ENCODE measurements at regions not wholly inside any gene's neighbourhood (a gene's known extent, or its start where the extent isn't known, plus 50 kb on each side); places are given as distances from the start of the nearest gene placed in this dataset.

DNA sequence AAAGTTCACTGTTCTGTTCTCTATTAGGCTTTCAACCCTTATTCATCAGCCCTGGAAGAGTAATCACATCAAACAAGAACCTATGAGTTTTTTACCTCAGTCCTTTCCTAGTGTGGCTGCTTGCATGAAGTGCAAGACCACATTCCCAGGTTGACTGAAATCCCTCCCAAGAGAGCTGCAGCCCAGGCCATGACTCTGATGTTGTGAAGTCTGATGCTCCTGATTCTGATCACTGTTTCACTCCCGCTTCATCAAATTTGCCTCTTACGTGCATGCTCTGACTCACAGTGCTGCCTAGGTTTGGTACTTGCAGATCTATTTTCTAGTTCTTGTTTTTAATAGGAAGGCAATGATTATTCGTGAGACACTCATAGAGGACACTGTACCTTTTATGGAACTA is 58.2 kb upstream of the DSEL start:
- no TSS peak for BruUV-seq (replicated peaks)
- H3K36me3 ChIP-seq (ENCODE audit: control insufficient read depth, insufficient read depth, low read length), result no peaks in the 10 kb centered on the region
- CTCF ChIA-PET, result no interaction called here
- POLR2A ChIA-PET, result no interaction called here
- H3K27ac ChIP-seq (ENCODE audit: low read length), result no peak overlapping the region
- DNase-seq (ENCODE audit: low read depth, low spot score) (no peak), ATAC-seq (no peak)
- TF ChIP-seq POLR2AphosphoS5 (IDR thresholded peaks at IDR 0.05; ENCODE audit: low read depth, low read length) (no peak), TCF7L2 (IDR thresholded peaks at IDR 0.05; ENCODE audit: low read depth, low read length) (no peak), SIN3A (IDR thresholded peaks at IDR 0.05; ENCODE audit: borderline replicate concordance, insufficient read depth, low read depth, low read length) (no peak)
- H3K4me1 ChIP-seq (ENCODE audit: control insufficient read depth, insufficient read depth, low read length), result no peaks in the 10 kb centered on the region
- intact Hi-C loops (cut with micrococcal nuclease; ENCODE audit: unreplicated experiment), result no loop called here
- no peaks in the 10 kb centered on the region for H3K9me3 ChIP-seq (ENCODE audit: control insufficient read depth, insufficient read depth, low read depth, low read length)
- in situ Hi-C loops (cut with HindIII; ENCODE audit: low pct_unique_long_range_greater_than_20kb, low sequenced_read_pairs), result no loop called here
- no peaks in the 10 kb centered on the region for H3K27me3 ChIP-seq (ENCODE audit: control insufficient read depth, insufficient read depth, low read length)
- H3K4me3 ChIP-seq (ENCODE audit: low read depth in 2 of 2, low read length in 2 of 2), result no peak overlapping the region

- ChIA-PET CTCF (no interaction called here), POLR2A (no interaction called here)
- in situ Hi-C loops (cut with HindIII; ENCODE audit: low pct_unique_long_range_greater_than_20kb, low sequenced_read_pairs), result no loop called here
- Histone ChIP-seq H3K4me1 (ENCODE audit: control insufficient read depth, insufficient read depth, low read length) (no peaks in the 10 kb centered on the region), H3K27ac (ENCODE audit: low read length) (no peak overlapping the region), H3K9me3 (ENCODE audit: control insufficient read depth, insufficient read depth, low read depth, low read length) (no peaks in the 10 kb centered on the region), H3K27me3 (ENCODE audit: control insufficient read depth, insufficient read depth, low read length) (no peaks in the 10 kb centered on the region), H3K4me3 (ENCODE audit: low read depth in 2 of 2, low read length in 2 of 2) (no peak overlapping the region), H3K36me3 (ENCODE audit: control insufficient read depth, insufficient read depth, low read length) (no peaks in the 10 kb centered on the region)
- no peak for ATAC-seq
- TF ChIP-seq, protein P1, sequence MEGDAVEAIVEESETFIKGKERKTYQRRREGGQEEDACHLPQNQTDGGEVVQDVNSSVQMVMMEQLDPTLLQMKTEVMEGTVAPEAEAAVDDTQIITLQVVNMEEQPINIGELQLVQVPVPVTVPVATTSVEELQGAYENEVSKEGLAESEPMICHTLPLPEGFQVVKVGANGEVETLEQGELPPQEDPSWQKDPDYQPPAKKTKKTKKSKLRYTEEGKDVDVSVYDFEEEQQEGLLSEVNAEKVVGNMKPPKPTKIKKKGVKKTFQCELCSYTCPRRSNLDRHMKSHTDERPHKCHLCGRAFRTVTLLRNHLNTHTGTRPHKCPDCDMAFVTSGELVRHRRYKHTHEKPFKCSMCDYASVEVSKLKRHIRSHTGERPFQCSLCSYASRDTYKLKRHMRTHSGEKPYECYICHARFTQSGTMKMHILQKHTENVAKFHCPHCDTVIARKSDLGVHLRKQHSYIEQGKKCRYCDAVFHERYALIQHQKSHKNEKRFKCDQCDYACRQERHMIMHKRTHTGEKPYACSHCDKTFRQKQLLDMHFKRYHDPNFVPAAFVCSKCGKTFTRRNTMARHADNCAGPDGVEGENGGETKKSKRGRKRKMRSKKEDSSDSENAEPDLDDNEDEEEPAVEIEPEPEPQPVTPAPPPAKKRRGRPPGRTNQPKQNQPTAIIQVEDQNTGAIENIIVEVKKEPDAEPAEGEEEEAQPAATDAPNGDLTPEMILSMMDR (IDR thresholded peaks at IDR 0.05), result no peak
- no peak for TF ChIP-seq SIN3A (IDR thresholded peaks at IDR 0.05; ENCODE audit: borderline replicate concordance, insufficient read depth, low read depth, low read length)
- TF ChIP-seq TCF7L2 (IDR thresholded peaks at IDR 0.05; ENCODE audit: low read depth, low read length), result no peak
- TF ChIP-seq POLR2AphosphoS5 (IDR thresholded peaks at IDR 0.05; ENCODE audit: low read depth, low read length), result no peak
- TF ChIP-seq, protein P2, sequence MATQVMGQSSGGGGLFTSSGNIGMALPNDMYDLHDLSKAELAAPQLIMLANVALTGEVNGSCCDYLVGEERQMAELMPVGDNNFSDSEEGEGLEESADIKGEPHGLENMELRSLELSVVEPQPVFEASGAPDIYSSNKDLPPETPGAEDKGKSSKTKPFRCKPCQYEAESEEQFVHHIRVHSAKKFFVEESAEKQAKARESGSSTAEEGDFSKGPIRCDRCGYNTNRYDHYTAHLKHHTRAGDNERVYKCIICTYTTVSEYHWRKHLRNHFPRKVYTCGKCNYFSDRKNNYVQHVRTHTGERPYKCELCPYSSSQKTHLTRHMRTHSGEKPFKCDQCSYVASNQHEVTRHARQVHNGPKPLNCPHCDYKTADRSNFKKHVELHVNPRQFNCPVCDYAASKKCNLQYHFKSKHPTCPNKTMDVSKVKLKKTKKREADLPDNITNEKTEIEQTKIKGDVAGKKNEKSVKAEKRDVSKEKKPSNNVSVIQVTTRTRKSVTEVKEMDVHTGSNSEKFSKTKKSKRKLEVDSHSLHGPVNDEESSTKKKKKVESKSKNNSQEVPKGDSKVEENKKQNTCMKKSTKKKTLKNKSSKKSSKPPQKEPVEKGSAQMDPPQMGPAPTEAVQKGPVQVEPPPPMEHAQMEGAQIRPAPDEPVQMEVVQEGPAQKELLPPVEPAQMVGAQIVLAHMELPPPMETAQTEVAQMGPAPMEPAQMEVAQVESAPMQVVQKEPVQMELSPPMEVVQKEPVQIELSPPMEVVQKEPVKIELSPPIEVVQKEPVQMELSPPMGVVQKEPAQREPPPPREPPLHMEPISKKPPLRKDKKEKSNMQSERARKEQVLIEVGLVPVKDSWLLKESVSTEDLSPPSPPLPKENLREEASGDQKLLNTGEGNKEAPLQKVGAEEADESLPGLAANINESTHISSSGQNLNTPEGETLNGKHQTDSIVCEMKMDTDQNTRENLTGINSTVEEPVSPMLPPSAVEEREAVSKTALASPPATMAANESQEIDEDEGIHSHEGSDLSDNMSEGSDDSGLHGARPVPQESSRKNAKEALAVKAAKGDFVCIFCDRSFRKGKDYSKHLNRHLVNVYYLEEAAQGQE (IDR thresholded peaks at IDR 0.05; ENCODE audit: insufficient read depth in 1 of 2, low read depth in 2 of 2, low read length in 1 of 2), result no peak
- no TSS peak for BruUV-seq (replicated peaks)
- DNase-seq (ENCODE audit: low read depth, low spot score), result no peak
- intact Hi-C loops (cut with micrococcal nuclease; ENCODE audit: unreplicated experiment), result no loop called here
Observed at GRCh38 chr18:67568166-67568565, 51.6 kb upstream of the DSEL start.
